ENCODE measurements at regions not wholly inside any gene's neighbourhood (a gene's known extent, or its start where the extent isn't known, plus 50 kb on each side); places are given as distances from the start of the nearest gene placed in this dataset.

DNA sequence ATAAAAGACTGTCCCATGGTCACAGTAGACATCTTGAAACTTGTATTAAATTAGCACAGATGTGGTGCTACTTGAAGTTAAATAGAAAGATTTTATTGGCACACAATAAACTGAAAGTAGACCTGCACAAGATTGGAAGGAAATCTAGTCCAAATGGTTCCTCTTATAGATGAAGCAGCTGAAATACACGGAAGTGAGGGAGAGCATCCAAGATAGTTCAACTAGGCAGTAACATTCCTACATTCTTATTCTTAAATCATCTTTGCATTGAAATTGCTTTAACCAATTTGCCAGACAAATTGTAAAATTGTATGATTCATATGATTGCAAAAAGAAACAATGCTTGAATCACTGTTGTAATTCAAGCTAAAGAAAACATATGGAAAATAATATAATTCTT is 87.6 kb upstream of the VCX3B start:
- Histone ChIP-seq H3K36me3 (ENCODE audit: insufficient read depth, low read length) (no peaks in the 10 kb centered on the region), H3K4me1 (ENCODE audit: insufficient read depth, low read length) (no peaks in the 10 kb centered on the region), H4K20me1 (ENCODE audit: insufficient read depth, low read length) (no peaks in the 10 kb centered on the region), H3K4me2 (ENCODE audit: insufficient read depth, low read length) (no peak overlapping the region), H3K27ac (ENCODE audit: low read length) (no peak overlapping the region), H2AFZ (ENCODE audit: low read depth, low read length) (no peak overlapping the region), H3K9me3 (ENCODE audit: insufficient read depth, low read length, severe bottlenecking) (peaks cover 4% of the 10 kb centered on the region), H3K27me3 (ENCODE audit: insufficient read depth, low read length, poor library complexity) (no peaks in the 10 kb centered on the region), H3K4me3 (ENCODE audit: low read depth in 1 of 2, low read length in 2 of 2) (no peak overlapping the region), H3K9ac (ENCODE audit: low read depth, low read length) (no peak overlapping the region), H3K79me2 (ENCODE audit: insufficient read depth, low read length) (no peaks in the 10 kb centered on the region)
- TF ChIP-seq CTCF (IDR thresholded peaks at IDR 0.05; ENCODE audit: borderline replicate concordance, extremely low read depth, low read length, poor library complexity, severe bottlenecking) (no peak), EZH2 (IDR thresholded peaks at IDR 0.05; ENCODE audit: borderline replicate concordance, low read depth, low read length, severe bottlenecking) (no peak)
- ATAC-seq (ENCODE audit: insufficient read depth, low read depth), result no peak
- no peak for DNase-seq

GRCh38 chrX:8390771-8391170 is 73.9 kb upstream of the VCX3B start:
- H3K79me2 ChIP-seq (ENCODE audit: insufficient read depth, low read length), result no peaks in the 10 kb centered on the region
- no peak overlapping the region for H3K9ac ChIP-seq (ENCODE audit: low read depth, low read length)
- H3K4me1 ChIP-seq (ENCODE audit: insufficient read depth, low read length), result no peaks in the 10 kb centered on the region
- TF ChIP-seq EZH2 (IDR thresholded peaks at IDR 0.05; ENCODE audit: borderline replicate concordance, low read depth, low read length, severe bottlenecking) (no peak), CTCF (IDR thresholded peaks at IDR 0.05; ENCODE audit: borderline replicate concordance, extremely low read depth, low read length, poor library complexity, severe bottlenecking) (no peak)
- H3K4me2 ChIP-seq (ENCODE audit: insufficient read depth, low read length), result no peak overlapping the region
- no peaks in the 10 kb centered on the region for H3K36me3 ChIP-seq (ENCODE audit: insufficient read depth, low read length)
- H3K27me3 ChIP-seq (ENCODE audit: insufficient read depth, low read length, poor library complexity), result no peaks in the 10 kb centered on the region
- no peak overlapping the region for H2AFZ ChIP-seq (ENCODE audit: low read depth, low read length)
- no peaks in the 10 kb centered on the region for H4K20me1 ChIP-seq (ENCODE audit: insufficient read depth, low read length)
- no peak overlapping the region for H3K27ac ChIP-seq (ENCODE audit: low read length)
- DNase-seq, result no peak
- H3K4me3 ChIP-seq (ENCODE audit: low read depth in 1 of 2, low read length in 2 of 2), result no peak overlapping the region
- no peaks in the 10 kb centered on the region for H3K9me3 ChIP-seq (ENCODE audit: insufficient read depth, low read length, severe bottlenecking)
- no peak for ATAC-seq (ENCODE audit: insufficient read depth, low read depth)

- no peak overlapping the region for H3K4me2 ChIP-seq (ENCODE audit: insufficient read depth, low read length)
- H3K79me2 ChIP-seq (ENCODE audit: insufficient read depth, low read length), result no peaks in the 10 kb centered on the region
- H3K27ac ChIP-seq (ENCODE audit: low read length), result no peak overlapping the region
- peaks cover 2% of the 10 kb centered on the region for H3K9me3 ChIP-seq (ENCODE audit: insufficient read depth, low read length, severe bottlenecking)
- H4K20me1 ChIP-seq (ENCODE audit: insufficient read depth, low read length), result no peaks in the 10 kb centered on the region
- ATAC-seq (ENCODE audit: insufficient read depth, low read depth) (no peak), DNase-seq (no peak)
- no peak for TF ChIP-seq EZH2 (IDR thresholded peaks at IDR 0.05; ENCODE audit: borderline replicate concordance, low read depth, low read length, severe bottlenecking)
- TF ChIP-seq CTCF (IDR thresholded peaks at IDR 0.05; ENCODE audit: borderline replicate concordance, extremely low read depth, low read length, poor library complexity, severe bottlenecking), result no peak
- H3K36me3 ChIP-seq (ENCODE audit: insufficient read depth, low read length), result no peaks in the 10 kb centered on the region
- no peak overlapping the region for H3K9ac ChIP-seq (ENCODE audit: low read depth, low read length)
- no peak overlapping the region for H2AFZ ChIP-seq (ENCODE audit: low read depth, low read length)
- no peak overlapping the region for H3K4me3 ChIP-seq (ENCODE audit: low read depth in 1 of 2, low read length in 2 of 2)
- H3K27me3 ChIP-seq (ENCODE audit: insufficient read depth, low read length, poor library complexity), result no peaks in the 10 kb centered on the region
- no peaks in the 10 kb centered on the region for H3K4me1 ChIP-seq (ENCODE audit: insufficient read depth, low read length)
These were observed 60.6 kb upstream of the VCX3B start for GRCh38 chrX:8403988-8404387.

DNA sequence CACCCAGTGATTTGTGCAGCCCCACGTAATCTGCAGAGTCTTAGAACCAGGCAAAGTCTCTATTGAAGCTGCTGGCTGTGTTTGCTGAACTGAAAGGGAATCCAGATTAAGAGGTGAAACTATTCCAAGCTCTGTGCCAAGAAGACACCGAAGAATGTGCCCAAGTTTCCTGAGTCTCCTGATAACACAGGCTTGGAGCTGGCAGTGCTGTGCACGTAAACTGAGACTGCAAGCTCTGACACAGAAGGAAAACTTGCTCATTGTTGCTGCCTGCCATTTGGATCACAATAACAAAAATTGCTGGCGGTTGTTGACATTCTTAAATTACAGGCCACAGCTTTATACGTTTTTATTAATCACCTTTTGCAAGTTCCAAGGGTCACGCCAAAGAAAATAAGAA is 60.2 kb upstream of the VCX3B start:
- no peaks in the 10 kb centered on the region for H3K27me3 ChIP-seq (ENCODE audit: insufficient read depth, low read length, poor library complexity)
- no peaks in the 10 kb centered on the region for H3K79me2 ChIP-seq (ENCODE audit: insufficient read depth, low read length)
- peaks cover 2% of the 10 kb centered on the region for H3K9me3 ChIP-seq (ENCODE audit: insufficient read depth, low read length, severe bottlenecking)
- no peak overlapping the region for H2AFZ ChIP-seq (ENCODE audit: low read depth, low read length)
- H3K27ac ChIP-seq (ENCODE audit: low read length), result no peak overlapping the region
- no peaks in the 10 kb centered on the region for H3K36me3 ChIP-seq (ENCODE audit: insufficient read depth, low read length)
- ATAC-seq (ENCODE audit: insufficient read depth, low read depth), result no peak
- H3K9ac ChIP-seq (ENCODE audit: low read depth, low read length), result no peak overlapping the region
- H3K4me3 ChIP-seq (ENCODE audit: low read depth in 1 of 2, low read length in 2 of 2), result no peak overlapping the region
- H3K4me2 ChIP-seq (ENCODE audit: insufficient read depth, low read length), result no peak overlapping the region
- no peaks in the 10 kb centered on the region for H3K4me1 ChIP-seq (ENCODE audit: insufficient read depth, low read length)
- DNase-seq, result no peak
- TF ChIP-seq EZH2 (IDR thresholded peaks at IDR 0.05; ENCODE audit: borderline replicate concordance, low read depth, low read length, severe bottlenecking) (no peak), CTCF (IDR thresholded peaks at IDR 0.05; ENCODE audit: borderline replicate concordance, extremely low read depth, low read length, poor library complexity, severe bottlenecking) (no peak)
- no peaks in the 10 kb centered on the region for H4K20me1 ChIP-seq (ENCODE audit: insufficient read depth, low read length)

Data from DND-41 (cell line).